ENCODE measurements at regions not wholly inside any gene's neighbourhood (a gene's known extent, or its start where the extent isn't known, plus 50 kb on each side); places are given as distances from the start of the nearest gene placed in this dataset.
"Not testable (repeated sequence)": the region's sequence is repeated elsewhere in the genome, so short reads cannot be mapped to it uniquely, and the experiment has no call there.

GRCh38 chr3:5828251-5828650 lies 640.7 kb downstream of the EDEM1 start:
- no peaks in the 10 kb centered on the region for H3K4me1 ChIP-seq (ENCODE audit: insufficient read depth, low read length)
- H3K36me3 ChIP-seq (ENCODE audit: insufficient read depth, low read length) = no peaks in the 10 kb centered on the region
- no peaks in the 10 kb centered on the region for H3K9me3 ChIP-seq (ENCODE audit: control insufficient read depth, insufficient read depth, low read length)
- H3K9ac ChIP-seq (ENCODE audit: low read depth, low read length) = no peak overlapping the region

GRCh38 chr3:5840056-5840455 lies 652.5 kb downstream of the EDEM1 start:
- H3K4me1 ChIP-seq (ENCODE audit: insufficient read depth, low read length) = no peaks in the 10 kb centered on the region
- no peak overlapping the region for H3K9ac ChIP-seq (ENCODE audit: low read depth, low read length)
- no peaks in the 10 kb centered on the region for H3K9me3 ChIP-seq (ENCODE audit: control insufficient read depth, insufficient read depth, low read length)
- no peaks in the 10 kb centered on the region for H3K36me3 ChIP-seq (ENCODE audit: insufficient read depth, low read length)

GRCh38 chr3:5841599-5841998 lies 654.1 kb downstream of the EDEM1 start:
- Histone ChIP-seq H3K9me3 (ENCODE audit: control insufficient read depth, insufficient read depth, low read length) (no peaks in the 10 kb centered on the region), H3K36me3 (ENCODE audit: insufficient read depth, low read length) (no peaks in the 10 kb centered on the region), H3K4me1 (ENCODE audit: insufficient read depth, low read length) (no peaks in the 10 kb centered on the region), H3K9ac (ENCODE audit: low read depth, low read length) (no peak overlapping the region)

GRCh38 chr3:5846261-5846660 lies 658.8 kb downstream of the EDEM1 start:
- H3K36me3 ChIP-seq (ENCODE audit: insufficient read depth, low read length) = no peaks in the 10 kb centered on the region
- no peaks in the 10 kb centered on the region for H3K9me3 ChIP-seq (ENCODE audit: control insufficient read depth, insufficient read depth, low read length)
- no peaks in the 10 kb centered on the region for H3K4me1 ChIP-seq (ENCODE audit: insufficient read depth, low read length)
- H3K9ac ChIP-seq (ENCODE audit: low read depth, low read length) = no peak overlapping the region

DNA sequence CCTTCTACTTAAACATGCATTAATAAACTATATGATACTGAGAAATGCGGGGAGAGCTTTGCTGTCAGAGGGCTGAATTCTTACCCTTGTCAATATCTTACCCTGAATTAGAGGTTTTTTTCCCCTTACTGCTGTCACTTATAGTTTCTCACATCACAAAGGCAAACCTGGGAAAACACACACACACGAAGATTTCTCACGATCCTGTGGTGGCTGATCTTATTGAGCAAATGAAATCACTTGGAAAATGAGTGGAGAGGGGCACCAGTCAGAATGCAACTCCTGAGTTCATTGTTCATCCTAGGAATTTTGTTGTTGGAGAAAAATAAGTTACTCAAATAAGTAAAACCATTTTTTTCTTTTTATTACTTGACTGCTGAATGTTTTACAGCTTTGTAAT lies 673.6 kb downstream of the EDEM1 start:
- Histone ChIP-seq H3K9ac (ENCODE audit: low read depth, low read length) (no peak overlapping the region), H3K4me1 (ENCODE audit: insufficient read depth, low read length) (no peaks in the 10 kb centered on the region), H3K36me3 (ENCODE audit: insufficient read depth, low read length) (no peaks in the 10 kb centered on the region), H3K9me3 (ENCODE audit: control insufficient read depth, insufficient read depth, low read length) (no peaks in the 10 kb centered on the region)

GRCh38 chr3:5874931-5875341 lies 687.4 kb downstream of the EDEM1 start:
- no peaks in the 10 kb centered on the region for H3K9me3 ChIP-seq (ENCODE audit: control insufficient read depth, insufficient read depth, low read length)
- H3K36me3 ChIP-seq (ENCODE audit: insufficient read depth, low read length) = no peaks in the 10 kb centered on the region
- no peaks in the 10 kb centered on the region for H3K4me1 ChIP-seq (ENCODE audit: insufficient read depth, low read length)
- no peak overlapping the region for H3K9ac ChIP-seq (ENCODE audit: low read depth, low read length)

GRCh38 chr3:5888851-5889250 lies 701.3 kb downstream of the EDEM1 start:
- Histone ChIP-seq H3K4me1 (ENCODE audit: insufficient read depth, low read length) (no peaks in the 10 kb centered on the region), H3K9ac (ENCODE audit: low read depth, low read length) (no peak overlapping the region), H3K9me3 (ENCODE audit: control insufficient read depth, insufficient read depth, low read length) (no peaks in the 10 kb centered on the region), H3K36me3 (ENCODE audit: insufficient read depth, low read length) (no peaks in the 10 kb centered on the region)

DNA sequence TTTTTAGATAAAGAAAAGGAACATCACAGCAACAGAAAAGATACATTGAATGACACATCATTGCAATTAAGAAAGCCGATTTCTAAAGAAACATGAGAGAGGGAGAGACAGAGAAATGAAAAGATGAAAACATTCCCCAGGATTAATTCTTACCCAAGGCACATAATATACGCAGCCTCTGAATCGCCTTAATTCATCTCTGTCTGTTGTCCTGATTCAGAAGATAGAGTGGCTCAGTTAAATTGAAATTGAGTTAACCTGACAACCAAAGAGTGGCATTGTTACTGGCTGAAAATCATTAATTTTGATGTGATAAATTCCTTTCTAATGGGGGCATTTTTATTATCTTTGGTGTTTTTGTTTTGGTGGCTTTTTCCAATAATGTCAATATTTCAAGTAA lies 701.9 kb downstream of the EDEM1 start:
- Histone ChIP-seq H3K36me3 (ENCODE audit: insufficient read depth, low read length) (no peaks in the 10 kb centered on the region), H3K9me3 (ENCODE audit: control insufficient read depth, insufficient read depth, low read length) (no peaks in the 10 kb centered on the region), H3K9ac (ENCODE audit: low read depth, low read length) (no peak overlapping the region), H3K4me1 (ENCODE audit: insufficient read depth, low read length) (no peaks in the 10 kb centered on the region)

DNA sequence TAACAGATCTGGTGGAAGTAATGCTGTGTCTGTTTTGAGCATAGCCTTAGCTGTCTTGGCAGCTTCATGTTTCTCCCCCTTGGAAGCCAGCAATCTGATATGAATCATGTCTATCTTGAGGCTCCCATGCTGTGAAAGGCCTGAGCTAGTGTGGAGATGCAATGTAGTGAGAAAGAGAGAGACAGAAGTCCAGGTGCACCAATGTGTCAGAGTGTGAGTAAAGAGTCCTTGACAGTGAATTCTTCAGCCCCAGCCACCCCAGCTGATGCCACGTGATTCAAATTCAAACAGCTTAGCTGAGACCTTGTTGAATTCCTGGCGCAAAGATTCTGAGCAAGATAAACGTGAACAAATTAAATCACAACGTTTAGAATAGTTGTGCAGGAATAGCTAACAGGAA lies 704.2 kb downstream of the EDEM1 start:
- Histone ChIP-seq H3K36me3 (ENCODE audit: insufficient read depth, low read length) (no peaks in the 10 kb centered on the region), H3K4me1 (ENCODE audit: insufficient read depth, low read length) (no peaks in the 10 kb centered on the region), H3K9ac (ENCODE audit: low read depth, low read length) (no peak overlapping the region), H3K9me3 (ENCODE audit: control insufficient read depth, insufficient read depth, low read length) (no peaks in the 10 kb centered on the region)

DNA sequence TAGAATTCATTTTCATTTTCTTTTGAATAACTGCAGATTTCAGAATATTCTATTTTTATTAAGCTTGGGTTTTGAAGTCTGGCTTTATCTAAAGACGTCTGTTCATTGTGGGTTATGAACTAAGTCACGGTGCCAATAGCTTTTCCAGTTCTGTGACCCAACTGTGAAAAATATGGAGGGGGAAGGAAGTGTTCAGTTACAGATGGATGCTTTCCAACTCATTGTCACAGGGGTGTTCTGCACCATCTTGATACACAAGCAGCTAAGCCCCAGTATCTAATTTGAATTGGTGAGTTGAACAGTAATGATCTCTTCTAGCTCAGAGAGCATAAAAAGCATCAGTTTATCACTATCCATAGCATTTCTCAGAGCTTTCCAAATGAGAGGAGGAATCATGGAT lies 710.6 kb downstream of the EDEM1 start:
- no peaks in the 10 kb centered on the region for H3K9me3 ChIP-seq (ENCODE audit: control insufficient read depth, insufficient read depth, low read length)
- no peak overlapping the region for H3K9ac ChIP-seq (ENCODE audit: low read depth, low read length)
- H3K4me1 ChIP-seq (ENCODE audit: insufficient read depth, low read length) = no peaks in the 10 kb centered on the region
- no peaks in the 10 kb centered on the region for H3K36me3 ChIP-seq (ENCODE audit: insufficient read depth, low read length)

GRCh38 chr3:5899014-5899761 lies 711.7 kb downstream of the EDEM1 start:
- Histone ChIP-seq H3K36me3 (ENCODE audit: insufficient read depth, low read length) (no peaks in the 10 kb centered on the region), H3K9me3 (ENCODE audit: control insufficient read depth, insufficient read depth, low read length) (no peaks in the 10 kb centered on the region), H3K9ac (ENCODE audit: low read depth, low read length) (no peak overlapping the region), H3K4me1 (ENCODE audit: insufficient read depth, low read length) (no peaks in the 10 kb centered on the region)

DNA sequence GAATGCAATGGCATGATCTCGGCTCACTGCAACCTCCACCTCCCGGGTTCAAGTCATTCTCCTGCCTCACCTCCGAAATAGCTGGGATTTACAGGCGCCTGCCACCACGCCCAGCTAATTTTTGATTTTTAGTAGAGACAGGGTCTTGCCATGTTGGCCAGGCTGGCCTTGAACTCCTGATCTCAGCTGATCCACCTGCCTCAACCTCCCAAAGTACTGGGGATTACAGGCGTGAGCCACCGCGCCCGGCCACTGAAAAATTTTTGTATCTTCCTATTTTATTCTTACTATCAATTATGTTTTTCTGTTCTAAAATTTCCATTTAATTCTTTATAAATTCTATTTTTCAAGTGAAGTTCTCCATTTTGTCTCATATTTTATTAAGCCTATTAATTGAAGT lies 730.4 kb downstream of the EDEM1 start:
- no peaks in the 10 kb centered on the region for H3K4me1 ChIP-seq (ENCODE audit: insufficient read depth, low read length)
- no peaks in the 10 kb centered on the region for H3K9me3 ChIP-seq (ENCODE audit: control insufficient read depth, insufficient read depth, low read length)
- no peaks in the 10 kb centered on the region for H3K36me3 ChIP-seq (ENCODE audit: insufficient read depth, low read length)
- no peak overlapping the region for H3K9ac ChIP-seq (ENCODE audit: low read depth, low read length)

- H3K4me1 ChIP-seq (ENCODE audit: insufficient read depth, low read length) = no peaks in the 10 kb centered on the region
- H3K36me3 ChIP-seq (ENCODE audit: insufficient read depth, low read length) = no peaks in the 10 kb centered on the region
These were observed 731.1 kb downstream of the EDEM1 start for GRCh38 chr3:5918626-5919025.

GRCh38 chr3:5929027-5929426 lies 741.5 kb downstream of the EDEM1 start:
- Histone ChIP-seq H3K9me3 (ENCODE audit: control insufficient read depth, insufficient read depth, low read length) (no peaks in the 10 kb centered on the region), H3K9ac (ENCODE audit: low read depth, low read length) (no peak overlapping the region), H3K4me1 (ENCODE audit: insufficient read depth, low read length) (no peaks in the 10 kb centered on the region), H3K36me3 (ENCODE audit: insufficient read depth, low read length) (no peaks in the 10 kb centered on the region)

More at GRCh38 chr3:5918626-5919025, 731.1 kb downstream of the EDEM1 start:
- Histone ChIP-seq H3K9ac (ENCODE audit: low read depth, low read length) (no peak overlapping the region), H3K9me3 (ENCODE audit: control insufficient read depth, insufficient read depth, low read length) (no peaks in the 10 kb centered on the region)

- H3K9me3 ChIP-seq (ENCODE audit: control insufficient read depth, insufficient read depth, low read length); H3K9ac ChIP-seq (ENCODE audit: low read depth, low read length); H3K36me3 ChIP-seq (ENCODE audit: insufficient read depth, low read length); H3K4me1 ChIP-seq (ENCODE audit: insufficient read depth, low read length): not testable (repeated sequence)
These were observed 756.6 kb downstream of the EDEM1 start for GRCh38 chr3:5944061-5944460.

GRCh38 chr3:5948084-5948483 lies 760.6 kb downstream of the EDEM1 start:
- no peak overlapping the region for H3K9ac ChIP-seq (ENCODE audit: low read depth, low read length)

More at GRCh38 chr3:5948084-5948483, 760.6 kb downstream of the EDEM1 start:
- no peaks in the 10 kb centered on the region for H3K36me3 ChIP-seq (ENCODE audit: insufficient read depth, low read length)
- no peaks in the 10 kb centered on the region for H3K4me1 ChIP-seq (ENCODE audit: insufficient read depth, low read length)
- no peaks in the 10 kb centered on the region for H3K9me3 ChIP-seq (ENCODE audit: control insufficient read depth, insufficient read depth, low read length)
